Ishikawa (cell line): ENCODE measurements at regions not wholly inside any gene's neighbourhood (a gene's known extent, or its start where the extent isn't known, plus 50 kb on each side); places are given as distances from the start of the nearest gene placed in this dataset.

Source experiments
- CEBPB ChIP-seq: IDR thresholded peaks from 2 replicates; pipeline ENCODE4 v1.6.1; 2012
- CREB1 ChIP-seq: IDR thresholded peaks from 2 replicates; pipeline ENCODE4 v1.6.1; 2012; ENCODE audit warnings: low read depth
- EGR1 ChIP-seq: IDR thresholded peaks from 2 replicates; pipeline ENCODE4 v1.6.1; 2012
- EP300 ChIP-seq: IDR thresholded peaks from 2 replicates; pipeline ENCODE4 v1.6.1; 2012; ENCODE audit warnings: borderline replicate concordance
- FOXM1 ChIP-seq: IDR thresholded peaks from 2 replicates; pipeline ENCODE4 v1.6.1; 2012; ENCODE audit warnings: low read depth, borderline replicate concordance
- NFIC ChIP-seq: IDR thresholded peaks from 2 replicates; pipeline ENCODE4 v1.6.1; 2012
- RAD21 ChIP-seq: IDR thresholded peaks from 2 replicates; pipeline ENCODE4 v1.6.1; 2012; ENCODE audit warnings: low read depth
- TAF1 ChIP-seq: IDR thresholded peaks from 2 replicates; pipeline ENCODE4 v1.6.1; 2012; ENCODE audit warnings: low read depth, mild to moderate bottlenecking
- TCF12 ChIP-seq: IDR thresholded peaks from 2 replicates; pipeline ENCODE4 v1.6.1; 2012; ENCODE audit warnings: low read depth
- TEAD4 ChIP-seq: IDR thresholded peaks from 2 replicates; pipeline ENCODE4 v1.6.1; 2012
- YY1 ChIP-seq: IDR thresholded peaks from 2 replicates; pipeline ENCODE4 v1.6.1; 2012; ENCODE audit warnings: low read depth
- ZBTB7A ChIP-seq: IDR thresholded peaks from 2 replicates; pipeline ENCODE4 v1.6.1; 2012; ENCODE audit warnings: low read depth
- TF ChIP-seq, protein P1 (sequence below): IDR thresholded peaks from 2 replicates; pipeline ENCODE4 v1.6.1; 2012
- TF ChIP-seq, protein P2 (sequence below): IDR thresholded peaks from 2 replicates; pipeline ENCODE4 v1.6.1; 2012; ENCODE audit warnings: low read depth, mild to moderate bottlenecking
- TF ChIP-seq, protein P3 (sequence below): IDR thresholded peaks from 2 replicates; pipeline ENCODE4 v1.6.1; 2012

DNA sequence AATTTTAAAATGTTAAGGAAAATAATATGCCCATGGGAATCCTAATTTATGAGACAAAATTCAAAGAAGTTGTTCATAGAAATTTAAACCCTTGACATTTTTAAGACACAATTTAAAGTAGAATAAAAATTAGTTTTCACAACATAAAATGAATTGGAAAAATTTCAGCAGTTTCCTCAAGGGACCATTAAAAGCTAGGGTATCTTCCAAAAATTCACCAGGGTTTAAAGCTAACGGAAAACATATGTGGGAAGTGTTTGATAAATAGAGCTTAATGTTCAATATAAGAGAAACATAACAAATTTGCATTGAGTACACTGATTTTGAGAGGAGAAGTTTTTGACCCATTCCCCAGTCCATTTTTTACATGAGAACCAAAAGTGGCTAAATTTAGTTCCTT is 228.9 kb upstream of the TTC29 start:
- TF ChIP-seq CREB1 (no peak), TCF12 (no peak), EP300 (no peak)
- TF ChIP-seq, protein P1, sequence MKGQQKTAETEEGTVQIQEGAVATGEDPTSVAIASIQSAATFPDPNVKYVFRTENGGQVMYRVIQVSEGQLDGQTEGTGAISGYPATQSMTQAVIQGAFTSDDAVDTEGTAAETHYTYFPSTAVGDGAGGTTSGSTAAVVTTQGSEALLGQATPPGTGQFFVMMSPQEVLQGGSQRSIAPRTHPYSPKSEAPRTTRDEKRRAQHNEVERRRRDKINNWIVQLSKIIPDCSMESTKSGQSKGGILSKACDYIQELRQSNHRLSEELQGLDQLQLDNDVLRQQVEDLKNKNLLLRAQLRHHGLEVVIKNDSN = no peak

DNA sequence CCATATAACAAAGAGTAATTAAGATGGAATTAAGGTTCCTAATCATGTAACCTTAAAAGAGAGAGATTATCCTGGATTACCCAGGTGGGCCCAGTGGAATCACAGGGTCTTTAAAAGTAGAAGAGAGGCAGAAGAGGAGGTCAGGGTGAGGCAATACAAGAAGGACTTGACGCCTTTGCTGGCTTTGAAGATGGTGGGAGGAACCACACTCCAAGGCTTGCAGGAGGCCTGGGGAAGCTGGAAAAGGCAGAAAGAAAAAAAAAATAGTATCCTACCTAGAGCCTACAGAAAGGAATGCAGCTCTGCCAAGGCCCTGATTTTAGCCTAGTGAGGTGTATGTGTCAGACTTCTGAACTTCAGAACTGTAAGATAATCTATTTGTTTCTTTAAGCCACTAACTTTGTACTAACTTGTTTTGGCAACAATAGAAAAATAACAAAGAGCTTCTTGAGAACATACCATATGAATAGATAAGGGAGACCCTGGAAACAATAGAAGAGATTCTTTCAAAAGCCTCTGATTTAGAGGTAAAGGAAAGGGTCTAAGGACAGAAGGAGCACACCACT is 229.9 kb upstream of the TTC29 start:
- TF ChIP-seq YY1 (no peak), NFIC (no peak), TAF1 (no peak), CEBPB (no peak), ZBTB7A (no peak), TCF12 (no peak), EGR1 (no peak), RAD21 (no peak), CREB1 (no peak), EP300 (no peak), FOXM1 (no peak), TEAD4 (no peak)
- TF ChIP-seq, protein P2, sequence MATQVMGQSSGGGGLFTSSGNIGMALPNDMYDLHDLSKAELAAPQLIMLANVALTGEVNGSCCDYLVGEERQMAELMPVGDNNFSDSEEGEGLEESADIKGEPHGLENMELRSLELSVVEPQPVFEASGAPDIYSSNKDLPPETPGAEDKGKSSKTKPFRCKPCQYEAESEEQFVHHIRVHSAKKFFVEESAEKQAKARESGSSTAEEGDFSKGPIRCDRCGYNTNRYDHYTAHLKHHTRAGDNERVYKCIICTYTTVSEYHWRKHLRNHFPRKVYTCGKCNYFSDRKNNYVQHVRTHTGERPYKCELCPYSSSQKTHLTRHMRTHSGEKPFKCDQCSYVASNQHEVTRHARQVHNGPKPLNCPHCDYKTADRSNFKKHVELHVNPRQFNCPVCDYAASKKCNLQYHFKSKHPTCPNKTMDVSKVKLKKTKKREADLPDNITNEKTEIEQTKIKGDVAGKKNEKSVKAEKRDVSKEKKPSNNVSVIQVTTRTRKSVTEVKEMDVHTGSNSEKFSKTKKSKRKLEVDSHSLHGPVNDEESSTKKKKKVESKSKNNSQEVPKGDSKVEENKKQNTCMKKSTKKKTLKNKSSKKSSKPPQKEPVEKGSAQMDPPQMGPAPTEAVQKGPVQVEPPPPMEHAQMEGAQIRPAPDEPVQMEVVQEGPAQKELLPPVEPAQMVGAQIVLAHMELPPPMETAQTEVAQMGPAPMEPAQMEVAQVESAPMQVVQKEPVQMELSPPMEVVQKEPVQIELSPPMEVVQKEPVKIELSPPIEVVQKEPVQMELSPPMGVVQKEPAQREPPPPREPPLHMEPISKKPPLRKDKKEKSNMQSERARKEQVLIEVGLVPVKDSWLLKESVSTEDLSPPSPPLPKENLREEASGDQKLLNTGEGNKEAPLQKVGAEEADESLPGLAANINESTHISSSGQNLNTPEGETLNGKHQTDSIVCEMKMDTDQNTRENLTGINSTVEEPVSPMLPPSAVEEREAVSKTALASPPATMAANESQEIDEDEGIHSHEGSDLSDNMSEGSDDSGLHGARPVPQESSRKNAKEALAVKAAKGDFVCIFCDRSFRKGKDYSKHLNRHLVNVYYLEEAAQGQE = no peak
- TF ChIP-seq, protein P3, sequence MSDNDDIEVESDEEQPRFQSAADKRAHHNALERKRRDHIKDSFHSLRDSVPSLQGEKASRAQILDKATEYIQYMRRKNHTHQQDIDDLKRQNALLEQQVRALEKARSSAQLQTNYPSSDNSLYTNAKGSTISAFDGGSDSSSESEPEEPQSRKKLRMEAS = no peak
- TF ChIP-seq, protein P1 = no peak

DNA sequence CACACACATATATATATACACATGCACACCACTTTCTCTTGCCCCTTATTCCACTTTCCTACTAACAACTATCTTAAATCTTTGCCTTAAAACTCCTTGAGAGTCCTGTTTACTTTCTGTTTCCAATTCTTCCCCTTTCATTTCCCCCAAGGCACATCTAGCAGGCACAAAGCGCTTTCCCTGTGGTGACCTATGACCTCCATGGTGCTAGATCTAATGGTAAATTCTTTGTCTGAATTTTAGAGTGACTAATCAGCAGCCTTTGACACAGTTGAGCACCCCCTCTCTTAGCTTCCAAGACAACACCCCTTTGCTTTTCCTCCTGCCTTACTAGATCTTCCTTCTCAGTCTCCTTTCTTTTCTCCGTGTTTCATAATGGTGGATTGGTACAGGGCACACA is 236.4 kb upstream of the TTC29 start:
- TF ChIP-seq FOXM1 = no peak
- TF ChIP-seq, protein P1 = no peak
- no peak for TF ChIP-seq EP300

DNA sequence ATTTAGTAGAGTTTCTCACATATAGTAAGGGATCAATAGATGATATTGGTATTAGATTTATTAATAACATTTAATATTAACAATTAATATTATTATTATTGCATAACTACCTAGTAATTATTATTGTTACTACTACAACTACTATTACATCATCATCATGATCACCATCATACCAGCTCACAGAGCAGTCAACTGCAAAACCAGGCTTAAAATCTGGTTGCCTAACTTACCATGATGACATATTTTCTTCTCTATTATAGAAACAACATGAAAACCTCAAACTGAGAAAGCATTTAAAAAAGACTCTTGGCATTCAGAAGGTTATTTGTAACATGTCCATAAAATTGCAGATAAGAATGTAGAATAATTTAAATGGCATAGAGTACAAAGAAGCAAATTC is 247.0 kb upstream of the TTC29 start:
- TF ChIP-seq CREB1 = no peak
- TF ChIP-seq EP300 = no peak
- no peak for TF ChIP-seq TEAD4
- no peak for TF ChIP-seq CEBPB
- no peak for TF ChIP-seq ZBTB7A
- TF ChIP-seq TCF12 = no peak
- TF ChIP-seq TAF1 = no peak
- no peak for TF ChIP-seq EGR1
- TF ChIP-seq, protein P1 = no peak
- TF ChIP-seq, protein P3 = no peak
- no peak for TF ChIP-seq FOXM1
- TF ChIP-seq RAD21 = no peak
- TF ChIP-seq NFIC = no peak
- TF ChIP-seq, protein P2 = no peak
- no peak for TF ChIP-seq YY1

DNA sequence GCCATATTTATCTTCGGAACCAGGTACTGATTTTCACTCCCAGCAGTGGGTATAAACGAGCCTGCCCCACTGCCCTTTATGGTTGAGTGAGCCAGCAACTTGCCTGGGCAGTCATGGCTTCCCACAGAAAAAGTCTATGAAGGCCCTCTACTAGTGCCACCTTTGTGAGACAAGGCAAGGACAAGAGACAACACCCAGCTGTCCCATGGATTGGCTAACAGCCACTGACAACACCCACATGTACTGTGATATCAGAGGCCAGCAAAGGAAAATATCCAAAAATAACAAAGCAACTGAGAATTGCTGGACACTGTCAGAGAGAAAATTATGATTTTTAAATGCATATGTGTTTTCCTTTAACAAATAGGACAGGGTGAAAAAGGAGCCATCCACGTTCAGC is 248.4 kb upstream of the TTC29 start:
- TF ChIP-seq FOXM1 (no peak), NFIC (no peak)
- TF ChIP-seq, protein P2 = no peak
